ENCODE measurements at regions not wholly inside any gene's neighbourhood (a gene's known extent, or its start where the extent isn't known, plus 50 kb on each side); places are given as distances from the start of the nearest gene placed in this dataset.

- no peak for TF ChIP-seq POLR2AphosphoS5 (IDR thresholded peaks at IDR 0.05)
- TF ChIP-seq, protein P1, sequence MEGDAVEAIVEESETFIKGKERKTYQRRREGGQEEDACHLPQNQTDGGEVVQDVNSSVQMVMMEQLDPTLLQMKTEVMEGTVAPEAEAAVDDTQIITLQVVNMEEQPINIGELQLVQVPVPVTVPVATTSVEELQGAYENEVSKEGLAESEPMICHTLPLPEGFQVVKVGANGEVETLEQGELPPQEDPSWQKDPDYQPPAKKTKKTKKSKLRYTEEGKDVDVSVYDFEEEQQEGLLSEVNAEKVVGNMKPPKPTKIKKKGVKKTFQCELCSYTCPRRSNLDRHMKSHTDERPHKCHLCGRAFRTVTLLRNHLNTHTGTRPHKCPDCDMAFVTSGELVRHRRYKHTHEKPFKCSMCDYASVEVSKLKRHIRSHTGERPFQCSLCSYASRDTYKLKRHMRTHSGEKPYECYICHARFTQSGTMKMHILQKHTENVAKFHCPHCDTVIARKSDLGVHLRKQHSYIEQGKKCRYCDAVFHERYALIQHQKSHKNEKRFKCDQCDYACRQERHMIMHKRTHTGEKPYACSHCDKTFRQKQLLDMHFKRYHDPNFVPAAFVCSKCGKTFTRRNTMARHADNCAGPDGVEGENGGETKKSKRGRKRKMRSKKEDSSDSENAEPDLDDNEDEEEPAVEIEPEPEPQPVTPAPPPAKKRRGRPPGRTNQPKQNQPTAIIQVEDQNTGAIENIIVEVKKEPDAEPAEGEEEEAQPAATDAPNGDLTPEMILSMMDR (IDR thresholded peaks at IDR 0.05): no peak
Measured at GRCh38 chr17:69669441-69670178, 255.1 kb downstream of the MAP2K6 start.

Measured in breast epithelium (tissue), 3 donors.